NCI-H526 treated with DMSO at 0.1 percent for 48 hours (cell line): ENCODE measurements at regions not wholly inside any gene's neighbourhood (a gene's known extent, or its start where the extent isn't known, plus 50 kb on each side); places are given as distances from the start of the nearest gene placed in this dataset.
"Not testable (repeated sequence)": the region's sequence is repeated elsewhere in the genome, so short reads cannot be mapped to it uniquely, and the experiment has no call there.

Experiments
- DNase-seq: peaks from one replicate; lab custom pipeline; 2025; lab: John Stamatoyannopoulos, UW

DNA sequence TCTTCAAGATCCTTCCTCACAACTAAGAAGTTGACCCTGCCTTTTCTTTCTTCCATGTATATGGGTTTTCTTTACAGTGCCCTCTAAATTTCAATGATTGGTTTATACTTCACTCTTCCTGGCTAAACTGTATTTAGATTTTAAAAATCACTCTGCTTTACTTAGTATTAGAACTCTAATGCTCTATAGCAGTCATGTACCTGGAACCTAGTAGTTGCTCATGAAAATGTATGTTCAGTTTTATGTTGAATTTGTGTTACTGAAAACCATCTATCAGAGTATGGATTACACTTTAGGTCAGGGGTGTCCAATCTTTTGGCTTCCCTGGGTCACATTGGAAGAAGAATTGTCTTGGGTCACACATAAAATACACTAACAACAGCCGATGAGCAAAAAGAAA, 1024.3 kb downstream of the NR2F1-AS1 start:
- no peak for DNase-seq

DNA sequence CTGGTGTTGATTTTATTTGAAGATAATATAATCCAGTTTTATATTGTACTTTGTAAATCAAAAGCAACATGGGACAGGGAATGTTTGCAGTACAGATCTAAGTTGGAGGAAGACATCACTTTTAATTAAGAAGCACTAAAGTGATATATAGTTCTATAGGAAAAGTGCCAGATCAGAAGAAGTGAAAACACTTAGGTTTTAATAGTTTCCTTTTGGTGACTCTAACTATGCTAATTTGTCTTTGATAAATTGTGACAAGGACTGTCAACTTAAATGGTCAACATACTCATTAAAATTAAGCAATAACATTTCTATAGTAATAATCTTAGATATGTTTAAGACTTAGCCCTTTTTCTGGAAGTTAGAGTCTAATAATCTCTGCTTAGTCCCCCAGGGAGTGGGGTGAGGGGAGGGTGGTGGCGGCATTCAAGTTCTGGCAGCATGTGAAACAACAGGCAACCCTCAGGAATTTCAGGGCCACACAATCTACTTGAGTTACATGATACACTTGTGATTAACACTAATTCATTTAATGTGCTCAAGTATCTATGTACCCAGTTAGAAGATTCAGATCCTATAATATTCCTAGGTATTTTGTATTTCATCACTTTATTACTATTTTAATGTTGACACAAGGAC, 1026.5 kb downstream of the NR2F1-AS1 start:
- DNase-seq = no peak

- no peak for DNase-seq
Observed at GRCh38 chr5:92553326-92553725, 1027.7 kb downstream of the NR2F1-AS1 start.

DNA sequence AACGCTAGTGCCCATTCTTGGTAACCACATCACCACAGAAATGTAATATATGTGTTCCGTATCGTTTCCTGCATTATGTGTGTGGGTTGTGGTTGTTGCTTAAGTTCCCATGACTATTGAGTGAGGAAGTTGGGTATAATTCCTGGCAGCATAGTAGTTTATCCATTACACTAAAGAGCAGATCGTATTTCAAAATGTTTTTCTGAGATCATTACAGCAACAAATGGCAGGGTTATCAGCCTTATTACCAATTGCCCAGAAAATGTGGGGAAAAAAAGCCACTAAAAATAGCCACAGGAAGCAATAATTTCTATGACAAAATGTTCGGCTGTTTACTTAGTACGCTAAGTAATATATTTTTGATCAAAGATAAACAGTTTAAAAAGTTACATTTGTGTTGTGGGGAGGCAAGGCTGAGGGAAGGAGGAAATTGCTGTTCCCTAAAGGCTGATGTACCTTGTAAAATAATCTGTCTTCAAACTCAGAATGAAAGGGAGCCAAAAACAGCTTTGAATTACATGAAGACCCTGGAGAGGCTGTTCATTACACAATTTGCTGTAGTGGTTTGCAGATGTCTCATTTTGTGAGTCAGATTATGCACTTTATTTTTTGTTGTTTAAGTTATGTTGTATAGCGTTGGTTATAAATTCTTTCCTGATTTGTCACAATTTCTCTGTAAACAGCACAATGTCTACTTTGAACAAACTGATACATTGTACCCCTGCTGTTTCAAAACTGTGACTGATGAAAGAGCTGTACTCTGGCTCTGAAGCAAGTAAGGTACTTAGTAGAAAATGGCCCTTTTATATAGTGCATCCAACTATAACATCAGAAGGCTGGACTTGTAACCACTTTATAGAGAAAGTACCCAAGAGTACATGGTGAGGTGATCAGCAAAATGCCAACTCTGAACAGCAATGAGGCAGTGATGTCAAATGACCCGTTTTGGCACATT, 1028.5 kb downstream of the NR2F1-AS1 start:
- DNase-seq = no peak

GRCh38 chr5:92548346-92548745, 1032.7 kb downstream of the NR2F1-AS1 start:
- no peak for DNase-seq

DNA sequence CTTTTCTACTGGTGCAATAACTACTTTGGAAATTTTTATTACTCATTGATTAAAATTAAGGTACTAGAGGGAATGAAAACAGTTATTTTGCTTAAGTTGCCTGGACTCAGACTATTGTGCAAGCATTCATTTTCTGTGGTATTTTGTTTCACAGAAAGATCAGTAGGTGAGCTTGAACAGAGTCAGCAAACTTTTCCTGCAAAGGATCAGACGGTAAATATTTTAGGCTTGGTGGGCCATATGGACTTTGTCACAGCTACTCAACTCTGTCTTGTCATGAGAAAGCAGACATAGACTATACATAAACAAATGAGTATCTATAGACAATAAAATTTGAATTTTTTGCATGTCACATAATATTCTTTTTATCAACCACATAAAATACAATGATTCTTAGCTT, 1036.4 kb downstream of the NR2F1-AS1 start:
- no peak for DNase-seq

DNA sequence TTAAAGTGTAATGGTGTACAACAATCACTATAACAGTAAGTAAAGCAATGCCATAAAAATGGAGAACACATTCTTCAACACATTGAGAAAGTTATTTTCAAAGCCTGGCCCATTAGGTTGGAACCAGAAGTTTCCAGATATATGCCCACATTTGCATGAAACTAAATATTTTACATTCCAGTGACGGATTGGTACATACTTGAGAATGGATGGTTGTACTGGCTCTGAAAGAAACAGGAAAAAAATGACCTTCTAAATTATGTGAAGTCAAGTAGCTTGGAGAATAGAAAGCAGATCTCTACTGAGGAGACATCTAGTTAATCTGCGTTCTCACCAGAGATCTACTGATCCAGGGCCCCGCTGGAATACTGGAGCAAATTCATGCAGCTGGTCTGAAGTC, 1037.0 kb downstream of the NR2F1-AS1 start:
- DNase-seq = no peak

- no peak for DNase-seq
Observed at GRCh38 chr5:92543201-92543600, 1037.8 kb downstream of the NR2F1-AS1 start.

GRCh38 chr5:92542017-92542416, 1039.0 kb downstream of the NR2F1-AS1 start:
- not testable (repeated sequence) for DNase-seq

DNA sequence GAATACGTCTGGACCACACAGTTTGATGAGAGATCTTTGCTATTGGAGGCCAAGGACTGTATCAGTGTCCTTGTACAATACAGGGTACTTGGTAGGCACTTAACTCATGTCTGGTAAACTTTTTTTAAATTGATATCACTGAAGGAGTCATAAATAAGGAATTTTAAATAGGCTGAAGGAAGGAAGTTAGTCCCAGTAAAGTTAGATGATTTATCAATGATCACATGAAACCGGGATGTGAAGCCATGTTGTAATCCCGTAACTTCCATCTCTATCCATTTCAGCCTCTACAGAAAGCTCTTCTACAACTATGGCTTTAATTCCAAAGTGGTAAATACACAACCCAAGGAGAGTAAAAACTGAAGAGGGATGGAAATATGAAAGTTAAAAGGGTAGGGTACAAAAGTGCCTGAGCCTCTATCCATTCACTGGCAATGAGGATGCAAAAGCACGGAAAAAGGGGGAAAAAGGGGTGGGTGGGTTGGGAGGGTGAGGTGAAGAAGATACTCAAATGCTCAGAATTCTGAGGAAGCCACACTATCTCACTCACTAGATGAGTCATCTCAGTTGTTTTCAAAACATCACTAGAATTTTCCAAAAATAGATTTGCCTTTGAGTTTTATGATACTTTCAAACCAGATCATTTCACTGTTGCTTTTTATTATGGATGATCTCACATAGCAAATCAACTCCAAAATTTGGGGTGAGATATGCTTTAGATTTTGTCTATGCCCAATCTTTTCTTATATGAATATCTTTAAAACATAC, 1053.5 kb downstream of the NR2F1-AS1 start:
- no peak for DNase-seq

GRCh38 chr5:92525131-92525530, 1055.9 kb downstream of the NR2F1-AS1 start:
- DNase-seq = no peak

DNA sequence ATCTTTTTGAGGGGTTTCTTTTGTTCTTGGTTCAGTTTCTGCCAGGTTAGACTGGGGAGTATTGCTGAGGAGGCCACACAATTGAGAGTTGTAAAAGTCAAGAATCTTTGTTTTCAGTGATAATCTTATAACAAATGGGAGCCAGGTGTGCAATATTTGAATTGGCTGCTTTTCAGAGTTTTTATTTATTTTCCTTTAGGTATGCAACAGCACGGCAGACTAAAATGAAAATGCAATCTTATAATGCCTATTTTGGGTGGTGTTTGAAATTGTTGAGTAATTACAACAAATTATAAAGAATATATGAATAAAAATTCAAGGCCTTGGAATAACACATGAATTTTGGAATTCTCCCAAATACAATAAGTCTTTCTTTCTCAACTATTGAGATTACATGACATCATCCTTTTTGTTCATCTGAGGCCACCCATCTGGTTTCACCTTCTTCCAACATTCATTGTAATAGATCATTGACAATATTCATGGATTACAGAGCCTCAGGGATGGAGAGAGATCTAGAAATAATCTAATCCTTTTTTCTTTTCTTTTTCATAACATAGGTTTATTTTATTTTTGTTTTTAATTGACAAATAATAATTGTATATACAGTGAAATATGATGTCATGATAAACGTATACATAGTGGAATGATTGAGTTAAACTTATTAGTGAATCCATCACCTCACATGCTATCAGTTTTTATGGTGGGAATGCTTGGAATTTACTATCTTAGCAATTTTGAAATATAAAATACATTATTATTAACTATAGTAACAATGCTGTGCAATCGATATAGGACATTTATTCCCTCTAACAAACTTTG, 1061.0 kb downstream of the NR2F1-AS1 start:
- no peak for DNase-seq

DNA sequence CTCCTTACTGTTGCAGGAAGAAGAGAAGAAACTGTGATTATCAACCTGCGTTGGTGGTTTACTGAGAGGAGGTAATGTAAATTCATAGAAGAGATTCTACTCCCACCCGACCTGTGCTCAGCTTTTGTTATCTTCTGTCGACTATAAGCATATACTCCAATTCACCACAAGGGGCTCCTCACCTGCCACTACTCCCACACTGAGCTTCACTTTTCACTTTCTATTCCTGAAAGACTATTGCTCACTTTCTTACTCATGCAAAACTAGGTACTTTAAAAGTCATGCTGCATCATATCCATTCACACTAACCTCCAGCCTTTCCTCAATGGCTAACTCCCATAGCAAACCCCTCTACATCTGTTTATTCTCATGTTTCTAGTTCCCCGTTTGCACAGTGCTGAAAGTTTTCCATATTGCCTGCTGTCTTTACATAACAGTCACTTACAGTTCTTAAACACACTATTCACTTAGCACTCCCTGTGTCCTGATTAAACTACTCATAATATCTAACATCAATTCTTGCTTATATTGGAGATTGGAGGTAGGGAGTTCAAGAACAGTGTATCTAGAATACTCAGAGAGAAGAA, 1062.6 kb downstream of the NR2F1-AS1 start:
- DNase-seq = peak; percentile 12

- DNase-seq = no peak
Observed at GRCh38 chr5:92514896-92515295, 1066.1 kb downstream of the NR2F1-AS1 start.

DNA sequence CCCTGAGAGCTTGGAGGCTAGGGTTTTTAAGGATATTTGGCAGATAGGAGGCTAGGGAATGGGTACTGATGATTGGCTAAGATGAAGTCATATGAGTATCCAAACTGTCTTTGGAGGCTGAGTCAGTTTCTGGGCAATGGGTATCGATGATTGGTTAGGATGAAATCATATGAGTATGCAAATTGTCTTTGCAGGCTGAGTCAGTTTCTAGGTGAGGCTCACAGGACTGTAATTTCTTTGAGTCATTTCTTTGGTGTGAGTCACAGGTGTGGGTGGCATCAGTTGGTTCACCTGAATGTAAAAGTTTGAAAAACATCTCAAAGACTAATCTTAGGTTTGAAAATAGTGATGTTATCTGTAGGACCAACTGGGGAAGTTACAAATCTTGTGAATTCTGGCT, 1068.0 kb downstream of the NR2F1-AS1 start:
- no peak for DNase-seq

- DNase-seq = no peak
Observed at GRCh38 chr5:92508271-92508670, 1072.7 kb downstream of the NR2F1-AS1 start.

- no peak for DNase-seq
Observed at GRCh38 chr5:92505925-92506324, 1075.1 kb downstream of the NR2F1-AS1 start.

DNA sequence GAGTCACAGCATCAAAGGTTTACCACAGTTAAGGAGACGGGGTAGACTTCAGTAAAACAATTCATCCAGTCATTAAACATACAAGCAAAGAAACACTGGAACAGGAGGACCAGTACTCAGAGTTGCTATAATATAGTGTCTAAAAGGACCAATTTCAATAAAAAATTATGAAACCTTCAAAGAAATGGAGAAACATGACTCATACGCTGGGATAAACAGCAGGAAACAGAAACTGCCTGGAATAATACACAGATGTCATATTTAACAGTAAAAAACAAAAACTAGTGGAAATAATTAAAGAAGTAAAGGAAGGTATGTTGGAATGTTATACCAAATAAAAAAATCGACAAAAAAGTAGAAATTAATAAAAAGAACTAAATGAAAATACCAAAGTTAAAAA, 1075.9 kb downstream of the NR2F1-AS1 start:
- no peak for DNase-seq

GRCh38 chr5:92504346-92504745, 1076.7 kb downstream of the NR2F1-AS1 start:
- DNase-seq = no peak

DNA sequence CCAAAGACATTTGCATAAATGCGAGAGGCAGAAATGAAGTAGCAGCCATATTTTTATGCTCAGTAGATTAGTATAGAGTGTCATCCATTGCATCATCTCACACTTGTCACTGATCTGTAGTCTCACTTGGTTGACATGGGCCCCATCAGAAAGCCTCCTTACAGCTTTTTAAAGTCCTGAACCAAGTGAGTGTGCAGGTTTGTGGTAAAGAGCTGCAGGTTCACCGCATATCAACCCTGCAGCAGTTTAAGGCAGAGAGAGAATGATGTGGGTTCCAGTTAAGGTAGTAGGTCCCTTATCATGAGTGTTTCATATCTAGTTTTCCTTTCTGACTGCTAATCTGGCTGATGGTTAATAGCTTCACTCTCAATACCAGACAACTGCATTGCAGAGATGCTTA, 1080.3 kb downstream of the NR2F1-AS1 start:
- DNase-seq = no peak

DNA sequence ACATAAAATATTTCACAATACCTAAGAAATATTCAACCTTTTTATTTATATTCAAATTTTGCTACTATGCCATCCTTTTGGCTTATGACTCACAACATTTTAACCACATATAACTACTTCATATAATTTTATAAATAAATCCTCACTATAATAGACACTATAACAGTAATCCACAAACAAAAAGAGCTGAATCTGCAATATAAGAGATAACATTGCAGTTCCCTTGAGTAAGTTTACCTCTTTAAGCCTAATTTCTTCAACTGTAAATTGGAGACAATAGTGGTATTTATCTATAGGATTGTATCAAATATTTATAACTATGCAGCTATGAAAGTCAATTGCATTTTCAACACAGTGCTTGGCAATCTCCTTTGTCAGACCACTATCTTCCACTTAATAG, 1084.5 kb downstream of the NR2F1-AS1 start:
- DNase-seq = no peak
